ENCODE measurements at regions not wholly inside any gene's neighbourhood (a gene's known extent, or its start where the extent isn't known, plus 50 kb on each side); places are given as distances from the start of the nearest gene placed in this dataset.

GRCh38 chr5:20351849-20352248, 363.8 kb upstream of the CDH18 start:
- no peak for TF ChIP-seq CTCF (conservative IDR thresholded peaks at IDR 0.05; ENCODE audit: low read depth, low read length)
- TF ChIP-seq EZH2 (IDR thresholded peaks at IDR 0.05; ENCODE audit: low read length, unreplicated experiment), result no peak
